LNCAP (cell line): ENCODE measurements at regions not wholly inside any gene's neighbourhood (a gene's known extent, or its start where the extent isn't known, plus 50 kb on each side); places are given as distances from the start of the nearest gene placed in this dataset.

Experiments
- TF ChIP-seq, protein P1 (sequence below): fragments of 450-650 bp; IDR thresholded peaks from 2 replicates; pipeline ENCODE4 v1.5.1; 2017; ENCODE audit warnings: mild to moderate bottlenecking

DNA sequence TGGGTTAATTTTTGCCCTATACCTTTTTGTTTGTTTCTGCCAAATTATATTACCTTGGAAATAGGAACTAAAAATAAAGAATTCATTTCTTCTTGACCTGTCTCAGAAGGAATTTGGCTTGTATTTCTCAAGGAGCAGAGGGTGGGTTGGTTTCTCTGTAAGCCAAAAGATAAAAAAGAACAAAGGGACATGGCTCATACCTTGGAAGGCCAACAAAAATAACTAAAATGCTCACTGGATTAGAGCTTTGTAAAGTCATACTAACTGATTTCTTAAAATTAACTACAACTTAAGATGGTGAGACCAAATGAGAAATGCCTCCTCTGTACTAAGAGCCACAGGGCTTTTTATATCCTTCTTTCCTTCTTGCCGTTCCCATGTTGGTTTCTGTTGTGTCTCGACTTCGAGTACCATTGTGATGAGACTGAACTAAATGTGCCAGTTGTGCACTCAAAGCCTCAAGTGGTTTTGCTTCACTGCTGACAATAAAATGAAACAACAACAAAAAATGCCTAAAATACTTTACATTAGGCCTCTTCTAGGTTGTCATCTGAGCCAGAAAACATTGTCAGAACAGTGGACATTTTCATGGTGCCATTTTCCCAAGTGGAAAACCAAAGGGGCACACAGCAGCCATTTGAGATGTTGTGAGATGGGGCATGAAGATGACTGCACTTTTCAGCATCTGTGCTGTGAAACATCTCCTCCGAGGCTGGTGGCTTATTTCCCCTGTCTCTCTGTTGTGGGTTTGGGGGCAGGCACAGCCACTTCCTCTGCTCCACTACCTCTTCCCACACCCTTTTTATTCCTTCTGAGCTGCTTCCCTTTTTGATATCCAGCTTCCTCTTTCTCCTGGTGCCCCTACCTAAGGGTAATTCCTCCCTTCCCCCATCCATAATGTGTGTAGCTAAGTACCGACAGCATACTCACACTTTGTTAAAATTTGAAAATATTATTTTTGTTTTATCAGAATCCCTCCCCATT lies 51.8 kb upstream of the AGR3 start:
- TF ChIP-seq, protein P1, sequence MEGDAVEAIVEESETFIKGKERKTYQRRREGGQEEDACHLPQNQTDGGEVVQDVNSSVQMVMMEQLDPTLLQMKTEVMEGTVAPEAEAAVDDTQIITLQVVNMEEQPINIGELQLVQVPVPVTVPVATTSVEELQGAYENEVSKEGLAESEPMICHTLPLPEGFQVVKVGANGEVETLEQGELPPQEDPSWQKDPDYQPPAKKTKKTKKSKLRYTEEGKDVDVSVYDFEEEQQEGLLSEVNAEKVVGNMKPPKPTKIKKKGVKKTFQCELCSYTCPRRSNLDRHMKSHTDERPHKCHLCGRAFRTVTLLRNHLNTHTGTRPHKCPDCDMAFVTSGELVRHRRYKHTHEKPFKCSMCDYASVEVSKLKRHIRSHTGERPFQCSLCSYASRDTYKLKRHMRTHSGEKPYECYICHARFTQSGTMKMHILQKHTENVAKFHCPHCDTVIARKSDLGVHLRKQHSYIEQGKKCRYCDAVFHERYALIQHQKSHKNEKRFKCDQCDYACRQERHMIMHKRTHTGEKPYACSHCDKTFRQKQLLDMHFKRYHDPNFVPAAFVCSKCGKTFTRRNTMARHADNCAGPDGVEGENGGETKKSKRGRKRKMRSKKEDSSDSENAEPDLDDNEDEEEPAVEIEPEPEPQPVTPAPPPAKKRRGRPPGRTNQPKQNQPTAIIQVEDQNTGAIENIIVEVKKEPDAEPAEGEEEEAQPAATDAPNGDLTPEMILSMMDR: no peak

DNA sequence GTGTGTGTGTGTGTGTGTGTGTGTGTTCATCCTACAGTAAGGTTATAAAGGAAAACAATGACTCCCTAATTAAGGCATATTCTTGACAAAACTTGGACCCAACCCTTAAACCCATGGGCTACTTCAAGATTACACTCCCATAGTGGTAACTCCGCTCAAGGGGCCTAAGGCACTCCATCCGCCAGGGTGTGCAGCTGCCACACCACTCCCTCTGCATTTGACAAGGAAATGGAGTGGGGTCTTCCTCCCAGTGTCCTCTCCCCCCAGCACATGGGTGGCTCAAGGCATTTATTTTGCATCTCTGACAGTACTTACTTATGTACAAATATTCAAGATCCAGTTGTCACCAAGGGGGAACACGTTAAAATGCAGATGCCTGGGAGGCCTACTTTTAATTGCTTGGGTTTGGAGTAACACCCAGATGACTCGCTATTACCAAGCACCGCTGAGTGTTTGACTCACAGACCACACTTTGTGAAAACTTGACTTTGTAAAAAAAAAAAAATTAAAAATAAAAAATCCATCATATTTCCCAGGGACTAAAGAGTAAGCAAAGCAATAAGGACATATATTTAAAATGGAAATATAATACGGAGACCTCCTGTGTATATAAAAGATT lies 53.0 kb upstream of the AGR3 start:
- TF ChIP-seq, protein P1: no peak

DNA sequence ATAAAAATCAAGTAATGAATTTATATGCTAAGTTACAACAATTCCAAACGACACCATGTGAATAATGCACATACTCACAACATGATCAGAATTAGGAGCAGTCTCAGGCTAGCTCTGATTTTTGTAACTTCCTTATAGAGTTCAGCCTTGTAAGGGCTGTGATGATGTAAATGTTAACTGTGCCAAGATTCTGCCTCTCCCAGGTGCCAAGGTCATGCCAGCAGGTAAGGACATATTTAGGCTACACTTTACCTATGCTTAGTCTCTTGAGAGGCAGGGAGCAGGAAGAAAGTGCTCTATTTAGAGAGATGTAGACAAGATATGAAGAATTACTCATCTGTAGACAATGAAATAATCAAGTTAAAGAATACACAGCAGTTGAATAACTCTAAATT lies 53.6 kb upstream of the AGR3 start:
- TF ChIP-seq, protein P1: no peak

DNA sequence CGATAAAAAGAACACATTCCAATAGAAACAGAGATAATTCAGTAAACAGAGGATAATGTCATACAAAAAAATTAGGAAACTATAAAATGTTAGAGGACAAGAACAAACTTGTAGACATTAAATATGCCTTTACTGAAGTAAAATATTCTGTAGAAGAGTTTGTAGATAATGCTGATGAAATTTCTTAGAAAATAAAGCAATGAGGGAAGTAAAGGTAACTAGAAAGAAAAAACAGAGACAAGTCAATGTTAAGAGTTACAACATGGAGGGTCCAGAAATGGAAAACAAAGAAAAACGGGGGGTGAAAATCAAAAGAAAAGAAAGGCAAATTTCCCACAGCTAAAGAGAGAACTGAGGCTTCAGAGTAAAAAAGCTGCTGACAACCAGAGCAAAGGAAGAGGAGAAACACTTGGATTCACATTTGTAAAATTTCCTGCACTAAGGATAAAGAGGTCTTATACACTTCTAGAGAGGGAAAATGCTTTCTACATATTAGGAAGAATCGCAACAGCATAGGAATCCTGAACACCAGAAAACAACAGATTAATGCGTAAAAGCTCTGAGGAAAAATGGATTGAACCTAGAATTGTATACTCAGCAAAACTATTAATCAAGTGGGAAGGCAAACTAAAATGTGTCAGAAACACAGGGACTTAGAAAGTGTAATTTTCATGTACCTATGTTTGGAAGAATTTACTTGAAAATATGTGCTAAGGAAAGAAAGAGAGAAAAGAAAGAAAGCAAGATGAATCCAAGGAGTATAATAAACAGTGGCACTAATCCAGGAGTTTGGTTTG lies 55.0 kb upstream of the AGR3 start:
- TF ChIP-seq, protein P1: no peak

DNA sequence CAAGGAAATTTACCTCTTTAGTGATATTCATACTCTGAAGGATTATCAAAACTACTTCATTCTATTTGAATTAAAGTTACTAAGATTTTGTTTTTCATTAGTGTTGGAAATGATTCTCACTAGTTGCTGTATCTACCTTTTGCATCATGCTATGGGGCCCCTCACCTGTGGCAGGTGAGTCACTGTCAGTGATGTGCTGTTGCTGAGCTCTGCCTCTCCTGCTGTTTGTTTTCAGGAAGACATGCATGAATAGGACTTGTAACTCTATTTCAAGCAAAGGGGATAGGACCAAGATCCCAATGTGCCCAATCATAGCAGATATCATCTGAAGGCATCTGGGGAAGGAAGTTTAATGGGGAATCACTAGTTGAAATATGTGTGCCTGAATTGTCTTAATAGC lies 57.4 kb upstream of the AGR3 start:
- TF ChIP-seq, protein P1: no peak

DNA sequence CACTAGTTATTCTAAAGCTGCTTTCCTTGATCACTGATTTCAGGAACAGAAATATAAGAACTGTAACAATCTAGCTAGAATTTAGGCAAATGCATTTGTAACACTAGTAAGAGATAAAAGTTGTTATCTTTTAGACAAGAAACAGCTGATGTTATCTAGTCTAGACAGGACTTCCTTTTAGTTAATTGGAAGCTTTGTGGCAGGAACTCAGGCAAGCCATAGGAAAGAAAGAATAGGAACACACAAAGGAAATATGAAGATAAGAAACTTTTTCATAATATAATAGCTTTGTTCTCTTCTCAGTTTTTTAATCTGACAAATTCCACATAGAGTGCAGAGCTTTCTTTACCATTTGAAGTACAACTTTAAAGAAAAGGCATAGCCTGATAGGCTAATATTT lies 59.0 kb upstream of the AGR3 start:
- TF ChIP-seq, protein P1: no peak

DNA sequence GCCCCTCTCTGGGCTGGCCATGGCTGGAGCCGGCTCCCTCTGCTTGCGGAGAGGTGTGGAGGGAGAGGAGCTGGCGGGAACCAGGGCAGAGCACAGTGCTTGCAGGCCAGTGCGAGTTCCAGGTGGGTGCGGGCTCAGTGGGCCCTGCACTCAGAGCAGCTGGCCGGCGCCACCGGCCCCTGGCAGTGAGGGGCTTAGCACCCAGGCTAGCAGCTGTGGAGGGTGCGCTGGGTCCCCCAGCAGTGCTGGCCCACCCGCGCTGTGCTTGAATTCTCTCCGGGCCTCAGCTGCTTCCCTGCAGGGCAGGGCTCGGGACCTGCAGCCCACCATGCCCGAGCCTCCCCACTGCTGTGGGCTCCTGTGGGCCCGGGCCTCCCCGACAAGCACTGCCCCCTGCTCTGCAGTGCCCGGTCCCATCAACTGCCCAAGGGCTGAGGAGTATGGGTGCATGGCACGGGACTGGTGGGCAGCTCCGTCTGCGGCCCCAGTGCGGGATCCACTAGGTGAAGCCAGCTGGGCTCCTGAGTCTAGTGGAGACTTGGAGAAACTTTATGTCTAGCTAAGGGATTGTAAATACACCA lies 61.2 kb upstream of the AGR3 start:
- TF ChIP-seq, protein P1: no peak
